GM12891 (cell line): ENCODE measurements at regions not wholly inside any gene's neighbourhood (a gene's known extent, or its start where the extent isn't known, plus 50 kb on each side); places are given as distances from the start of the nearest gene placed in this dataset.

Experiments used
- DNase-seq: peaks from one replicate; pipeline ENCODE4 v3.0.0; 2011; ENCODE audit warnings: low spot score; ENCODE audit not compliant: insufficient read length
- FAIRE-seq: peaks from 2 replicates; lab custom pipeline; 2011; peaks lifted over from hg19 to GRCh38; lab: Jason Lieb, UNC
- PAX5 ChIP-seq: IDR thresholded peaks from 2 replicates; pipeline ENCODE4 v1.6.1; 2011; ENCODE audit warnings: low read length, moderate library complexity, mild to moderate bottlenecking; ENCODE audit not compliant: insufficient read depth, severe bottlenecking
- POLR2A ChIP-seq: IDR thresholded peaks from 2 replicates; pipeline ENCODE4 v1.6.1; 2011; ENCODE audit warnings: low read depth, low read length, control low read depth
- POLR2AphosphoS5 ChIP-seq: IDR thresholded peaks from 2 replicates; pipeline ENCODE4 v1.6.1; 2011; ENCODE audit warnings: low read depth, low read length, control low read depth
- POU2F2 ChIP-seq: IDR thresholded peaks from 2 replicates; pipeline ENCODE4 v1.6.1; 2011; ENCODE audit warnings: low read depth, mild to moderate bottlenecking, control low read depth, low read length, moderate library complexity
- SPI1 ChIP-seq: IDR thresholded peaks from 2 replicates; pipeline ENCODE4 v1.6.1; 2011; ENCODE audit warnings: low read depth, low read length, control low read depth
- TAF1 ChIP-seq: IDR thresholded peaks from 2 replicates; pipeline ENCODE4 v1.6.1; 2011; ENCODE audit warnings: low read depth, low read length, control low read depth

GRCh38 chr1:157292809-157293564, 154.8 kb upstream of the ETV3 start:
- TF ChIP-seq POLR2AphosphoS5 (no peak), PAX5 (no peak), POU2F2 (no peak), TAF1 (no peak), SPI1 (no peak), POLR2A (no peak)
- FAIRE-seq (no peak), DNase-seq (no peak)

- TF ChIP-seq POLR2A: no peak
- TF ChIP-seq POLR2AphosphoS5: no peak
- no peak for TF ChIP-seq PAX5
- TF ChIP-seq POU2F2: no peak
- no peak for FAIRE-seq
- DNase-seq: no peak
Measured at GRCh38 chr1:157292302-157292701, 154.1 kb upstream of the ETV3 start.

- no peak for TF ChIP-seq POLR2AphosphoS5
- no peak for TF ChIP-seq POU2F2
- TF ChIP-seq SPI1: no peak
- no peak for TF ChIP-seq PAX5
- TF ChIP-seq TAF1: no peak
- TF ChIP-seq POLR2A: no peak
- no peak for DNase-seq
- FAIRE-seq: no peak
Measured at GRCh38 chr1:157291083-157291482, 152.9 kb upstream of the ETV3 start.

GRCh38 chr1:157289424-157290105, 151.4 kb upstream of the ETV3 start:
- FAIRE-seq: no peak
- DNase-seq: no peak
- TF ChIP-seq POLR2AphosphoS5 (no peak), TAF1 (no peak), POU2F2 (no peak), SPI1 (no peak), POLR2A (no peak), PAX5 (no peak)

GRCh38 chr1:157288996-157289395, 150.8 kb upstream of the ETV3 start:
- TF ChIP-seq SPI1 (no peak), PAX5 (no peak), POLR2A (no peak), TAF1 (no peak), POLR2AphosphoS5 (no peak), POU2F2 (no peak)
- no peak for DNase-seq
- FAIRE-seq: no peak

- FAIRE-seq (no peak), DNase-seq (no peak)
- TF ChIP-seq POLR2A: no peak
- TF ChIP-seq POLR2AphosphoS5: no peak
- no peak for TF ChIP-seq PAX5
Measured at GRCh38 chr1:157288492-157288891, 150.3 kb upstream of the ETV3 start.

- FAIRE-seq (no peak), DNase-seq (no peak)
- no peak for TF ChIP-seq POLR2A
- TF ChIP-seq POLR2AphosphoS5: no peak
- TF ChIP-seq PAX5: no peak
- no peak for TF ChIP-seq SPI1
- no peak for TF ChIP-seq TAF1
- no peak for TF ChIP-seq POU2F2
Measured at GRCh38 chr1:157288006-157288405, 149.8 kb upstream of the ETV3 start.

GRCh38 chr1:157287462-157287861, 149.3 kb upstream of the ETV3 start:
- TF ChIP-seq PAX5: no peak
- TF ChIP-seq POLR2AphosphoS5: no peak
- TF ChIP-seq TAF1: no peak
- TF ChIP-seq POU2F2: no peak
- TF ChIP-seq POLR2A: no peak
- TF ChIP-seq SPI1: no peak
- no peak for FAIRE-seq
- no peak for DNase-seq

GRCh38 chr1:157286646-157287420, 148.6 kb upstream of the ETV3 start:
- DNase-seq: no peak
- no peak for FAIRE-seq
- TF ChIP-seq PAX5 (no peak), POU2F2 (no peak), SPI1 (no peak), POLR2A (no peak), POLR2AphosphoS5 (no peak), TAF1 (no peak)
